ENCODE measurements at regions not wholly inside any gene's neighbourhood (a gene's known extent, or its start where the extent isn't known, plus 50 kb on each side); places are given as distances from the start of the nearest gene placed in this dataset.

DNA sequence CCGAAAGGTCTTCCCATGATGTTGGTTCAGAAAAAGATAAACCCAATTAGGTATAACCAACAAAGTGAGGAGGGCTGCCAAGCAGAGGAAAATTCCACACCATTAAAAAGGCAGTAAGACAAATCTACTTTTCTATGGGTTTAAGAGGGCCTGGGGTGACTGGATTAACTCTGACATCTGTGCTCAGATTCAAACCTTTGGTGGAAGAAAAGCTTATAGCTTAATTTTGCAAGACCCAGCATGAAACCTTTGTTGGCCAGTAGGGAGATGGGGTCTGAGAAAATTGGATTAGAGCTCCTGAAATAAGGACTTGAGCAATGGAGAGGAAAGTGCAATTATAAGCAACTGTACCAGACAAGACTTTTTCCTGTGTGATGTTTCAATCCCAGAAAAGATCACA is 104.2 kb downstream of the KDR start:
- no TSS peak for BruUV-seq (replicated peaks)
- Mint-ChIP-seq H3K9me3 (ENCODE audit: unreplicated experiment) (no peaks in the 10 kb centered on the region), H3K27ac (ENCODE audit: unreplicated experiment) (no peak overlapping the region)

GRCh38 chr4:55020131-55020530 is 105.3 kb downstream of the KDR start:
- TF ChIP-seq CTCF (IDR thresholded peaks at IDR 0.05; ENCODE audit: insufficient read depth in 1 of 2, low read depth in 1 of 2, low read length in 1 of 2, severe bottlenecking in 1 of 2, unreplicated experiment in 1 of 2) = no peak
- CTCF ChIA-PET = no interaction called here
- H3K27me3 Mint-ChIP-seq (ENCODE audit: insufficient read depth, unreplicated experiment) = no peaks in the 10 kb centered on the region
- no peaks in the 10 kb centered on the region for H3K9me3 Mint-ChIP-seq (ENCODE audit: unreplicated experiment)
- no peak overlapping the region for H3K27ac Mint-ChIP-seq (ENCODE audit: unreplicated experiment)
- POLR2A ChIA-PET = no interaction called here
- H3K9me3 ChIP-seq = no peaks in the 10 kb centered on the region
- no peaks in the 10 kb centered on the region for H3K36me3 ChIP-seq (ENCODE audit: control insufficient read depth, insufficient read depth, low read length)
- H3K27me3 ChIP-seq (replicated peaks; ENCODE audit: control insufficient read depth, insufficient read depth, low read length) = no peaks in the 10 kb centered on the region; the same call in 1 of the 2 replicates
- no peak for DNase-seq
- BruUV-seq (replicated peaks) = no TSS peak
- intact Hi-C loops (cut with micrococcal nuclease; ENCODE audit: unreplicated experiment) = no loop called here
- H3K4me1 Mint-ChIP-seq (ENCODE audit: low read depth, unreplicated experiment) = no peaks in the 10 kb centered on the region
- no peaks in the 10 kb centered on the region for H3K36me3 Mint-ChIP-seq (ENCODE audit: insufficient read depth, unreplicated experiment)
- no peak overlapping the region for H3K4me3 ChIP-seq (ENCODE audit: low read depth, low read length)
- no peaks in the 10 kb centered on the region for H3K4me1 ChIP-seq
- no peak overlapping the region for H3K4me3 Mint-ChIP-seq (ENCODE audit: unreplicated experiment)

More for the DNA sequence above, 104.2 kb downstream of the KDR start:
- no peaks in the 10 kb centered on the region for H3K27me3 Mint-ChIP-seq (ENCODE audit: insufficient read depth, unreplicated experiment)
- TF ChIP-seq CTCF (IDR thresholded peaks at IDR 0.05; ENCODE audit: insufficient read depth in 1 of 2, low read depth in 1 of 2, low read length in 1 of 2, severe bottlenecking in 1 of 2, unreplicated experiment in 1 of 2) = no peak
- Histone ChIP-seq H3K27me3 (replicated peaks; ENCODE audit: control insufficient read depth, insufficient read depth, low read length) (no peaks in the 10 kb centered on the region; the same call in 1 of the 2 replicates), H3K4me1 (no peaks in the 10 kb centered on the region), H3K36me3 (ENCODE audit: control insufficient read depth, insufficient read depth, low read length) (no peaks in the 10 kb centered on the region), H3K9me3 (no peaks in the 10 kb centered on the region), H3K4me3 (ENCODE audit: low read depth, low read length) (no peak overlapping the region)
- no peak overlapping the region for H3K4me3 Mint-ChIP-seq (ENCODE audit: unreplicated experiment)
- intact Hi-C loops (cut with micrococcal nuclease; ENCODE audit: unreplicated experiment) = no loop called here
- no peak for DNase-seq
- ChIA-PET CTCF (no interaction called here), POLR2A (no interaction called here)
- no peaks in the 10 kb centered on the region for H3K4me1 Mint-ChIP-seq (ENCODE audit: low read depth, unreplicated experiment)
- H3K36me3 Mint-ChIP-seq (ENCODE audit: insufficient read depth, unreplicated experiment) = no peaks in the 10 kb centered on the region

GRCh38 chr4:55018978-55019377 is 106.4 kb downstream of the KDR start:
- Mint-ChIP-seq H3K4me1 (ENCODE audit: low read depth, unreplicated experiment) (no peaks in the 10 kb centered on the region), H3K27me3 (ENCODE audit: insufficient read depth, unreplicated experiment) (no peaks in the 10 kb centered on the region), H3K9me3 (ENCODE audit: unreplicated experiment) (no peaks in the 10 kb centered on the region), H3K27ac (ENCODE audit: unreplicated experiment) (no peak overlapping the region), H3K36me3 (ENCODE audit: insufficient read depth, unreplicated experiment) (no peaks in the 10 kb centered on the region), H3K4me3 (ENCODE audit: unreplicated experiment) (no peak overlapping the region)
- ChIA-PET POLR2A (no interaction called here), CTCF (no interaction called here)
- BruUV-seq (replicated peaks) = no TSS peak
- no peaks in the 10 kb centered on the region; the same call in 1 of the 2 replicates for H3K27me3 ChIP-seq (replicated peaks; ENCODE audit: control insufficient read depth, insufficient read depth, low read length)
- no peaks in the 10 kb centered on the region for H3K9me3 ChIP-seq
- no peak overlapping the region for H3K4me3 ChIP-seq (ENCODE audit: low read depth, low read length)
- no peak for DNase-seq
- TF ChIP-seq CTCF (IDR thresholded peaks at IDR 0.05; ENCODE audit: insufficient read depth in 1 of 2, low read depth in 1 of 2, low read length in 1 of 2, severe bottlenecking in 1 of 2, unreplicated experiment in 1 of 2) = no peak
- intact Hi-C loops (cut with micrococcal nuclease; ENCODE audit: unreplicated experiment) = no loop called here
- H3K36me3 ChIP-seq (ENCODE audit: control insufficient read depth, insufficient read depth, low read length) = no peaks in the 10 kb centered on the region
- no peaks in the 10 kb centered on the region for H3K4me1 ChIP-seq

Data from Caco-2 (cell line).